Type B pancreatic cell (in vitro differentiated cells): ENCODE measurements at regions not wholly inside any gene's neighbourhood (a gene's known extent, or its start where the extent isn't known, plus 50 kb on each side); places are given as distances from the start of the nearest gene placed in this dataset.

ENCODE experiments used
- DNase-seq: peaks from one replicate; pipeline ENCODE4 v3.0.0; 2021; ENCODE audit warnings: mixed read lengths; ENCODE audit not compliant: unreplicated experiment; ENCODE audit errors: extremely low spot score
- H3K27ac Mint-ChIP-seq: 2 replicates; pipeline ENCODE4 v1.8.0; 2021; ENCODE audit warnings: mild to moderate bottlenecking, mixed read lengths
- H3K27me3 Mint-ChIP-seq: 2 replicates; pipeline ENCODE4 v1.8.0; 2021; ENCODE audit warnings: mixed read lengths
- H3K36me3 Mint-ChIP-seq: 2 replicates; pipeline ENCODE4 v1.8.0; 2021; ENCODE audit warnings: mixed read lengths
- H3K4me1 Mint-ChIP-seq: one replicate; pipeline ENCODE4 v1.8.0; 2021; ENCODE audit warnings: mixed read lengths; ENCODE audit not compliant: unreplicated experiment
- H3K4me3 Mint-ChIP-seq: 2 replicates; pipeline ENCODE4 v1.8.0; 2021; ENCODE audit warnings: mild to moderate bottlenecking, mixed read lengths
- H3K9me3 Mint-ChIP-seq: 2 replicates; pipeline ENCODE4 v1.8.0; 2021; ENCODE audit warnings: mixed read lengths
- CTCF ChIP-seq: fragments of 200-600 bp; sonication (generic); conservative IDR thresholded peaks from 2 replicates; pipeline ENCODE4 v1.5.0; 2021; ENCODE audit warnings: antibody characterized with exemption, mild to moderate bottlenecking

- DNase-seq = no peak
- H3K27me3 Mint-ChIP-seq = peaks cover 3% of the 10 kb centered on the region
- TF ChIP-seq CTCF = no peak
- H3K9me3 Mint-ChIP-seq = no peaks in the 10 kb centered on the region
- H3K36me3 Mint-ChIP-seq = no peaks in the 10 kb centered on the region
- H3K4me1 Mint-ChIP-seq = peaks cover 25% of the 10 kb centered on the region
- no peak overlapping the region for H3K27ac Mint-ChIP-seq
- no peak overlapping the region for H3K4me3 Mint-ChIP-seq
These were observed 176.0 kb upstream of the LINGO1 start for GRCh38 chr15:77808581-77809177.

GRCh38 chr15:77808075-77808474 lies 175.4 kb upstream of the LINGO1 start:
- no peak for DNase-seq
- H3K4me1 Mint-ChIP-seq = peaks cover 27% of the 10 kb centered on the region
- no peak overlapping the region for H3K27ac Mint-ChIP-seq
- H3K36me3 Mint-ChIP-seq = no peaks in the 10 kb centered on the region
- peaks cover 3% of the 10 kb centered on the region for H3K27me3 Mint-ChIP-seq
- TF ChIP-seq CTCF = no peak
- H3K9me3 Mint-ChIP-seq = no peaks in the 10 kb centered on the region
- H3K4me3 Mint-ChIP-seq = no peak overlapping the region

DNA sequence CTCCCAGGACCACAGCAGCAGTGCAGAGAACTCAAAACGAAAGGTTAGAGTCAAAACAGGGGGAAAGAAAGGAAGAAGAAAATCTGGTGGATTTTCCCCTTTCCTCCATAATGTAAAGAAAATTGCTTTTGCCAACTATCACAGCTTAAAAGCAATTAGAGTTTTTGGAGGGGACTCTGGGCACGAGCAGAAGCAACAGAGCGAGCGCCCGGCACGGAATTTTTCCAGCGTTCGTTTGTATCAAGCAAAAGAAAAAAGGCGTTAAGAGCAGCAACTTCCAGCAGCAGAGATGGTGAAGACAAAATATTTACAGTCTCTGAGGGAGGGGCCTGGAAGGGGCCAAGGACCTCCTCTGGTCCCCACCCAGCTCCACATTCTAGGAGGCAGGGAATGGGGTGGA lies 174.9 kb upstream of the LINGO1 start:
- H3K9me3 Mint-ChIP-seq = no peaks in the 10 kb centered on the region
- no peak overlapping the region for H3K27ac Mint-ChIP-seq
- no peak overlapping the region for H3K4me3 Mint-ChIP-seq
- DNase-seq = no peak
- H3K36me3 Mint-ChIP-seq = no peaks in the 10 kb centered on the region
- TF ChIP-seq CTCF = no peak
- peaks cover 3% of the 10 kb centered on the region for H3K27me3 Mint-ChIP-seq
- peaks cover 27% of the 10 kb centered on the region for H3K4me1 Mint-ChIP-seq

DNA sequence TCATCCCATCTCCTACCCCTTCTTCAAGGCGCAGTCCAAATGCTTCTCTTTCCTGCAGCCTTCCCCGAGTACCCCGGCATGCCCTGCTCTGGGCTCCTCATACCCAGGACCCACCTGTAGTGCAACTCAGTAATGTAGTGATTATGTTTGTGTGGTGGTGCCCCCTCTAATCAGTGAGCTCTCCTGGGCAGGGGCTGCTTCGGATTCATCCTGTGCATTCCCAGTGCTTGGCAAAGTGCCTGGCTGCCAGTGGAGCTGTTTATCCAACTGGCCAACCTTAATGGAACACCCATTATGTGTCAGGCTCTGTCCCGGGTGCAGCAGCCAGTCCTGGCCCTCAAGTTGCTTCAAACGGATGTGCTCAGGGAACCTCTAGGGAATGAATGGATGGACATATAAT lies 174.4 kb upstream of the LINGO1 start:
- Mint-ChIP-seq H3K9me3 (no peaks in the 10 kb centered on the region), H3K4me1 (peaks cover 25% of the 10 kb centered on the region), H3K36me3 (no peaks in the 10 kb centered on the region), H3K27ac (no peak overlapping the region), H3K4me3 (no peak overlapping the region), H3K27me3 (peaks cover 3% of the 10 kb centered on the region)
- no peak for TF ChIP-seq CTCF
- DNase-seq = no peak

DNA sequence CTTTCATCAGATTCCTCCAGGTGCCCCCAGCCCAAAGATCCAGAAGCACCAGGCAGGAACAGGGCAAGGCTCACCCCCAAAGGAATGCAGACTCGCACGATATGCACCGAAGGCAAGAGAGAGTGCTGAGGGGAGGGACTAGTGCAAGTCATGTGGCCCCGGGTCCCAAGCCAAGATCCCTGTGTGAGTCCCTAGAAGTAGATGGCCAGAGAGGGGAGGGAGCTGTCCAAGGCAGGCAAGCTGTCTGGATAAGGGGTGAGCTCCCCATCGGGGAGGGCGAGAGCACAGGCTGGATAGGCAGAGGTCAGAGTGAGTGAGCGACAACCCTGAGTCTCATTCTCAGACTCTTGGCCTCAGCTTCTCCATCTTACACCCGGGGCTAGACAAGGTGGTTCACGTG lies 171.5 kb upstream of the LINGO1 start:
- Mint-ChIP-seq H3K4me1 (peaks cover 18% of the 10 kb centered on the region), H3K4me3 (no peak overlapping the region), H3K36me3 (no peaks in the 10 kb centered on the region), H3K9me3 (no peaks in the 10 kb centered on the region), H3K27ac (peak overlapping the region; percentile 43), H3K27me3 (peaks cover 3% of the 10 kb centered on the region)
- TF ChIP-seq CTCF = no peak
- DNase-seq = no peak

DNA sequence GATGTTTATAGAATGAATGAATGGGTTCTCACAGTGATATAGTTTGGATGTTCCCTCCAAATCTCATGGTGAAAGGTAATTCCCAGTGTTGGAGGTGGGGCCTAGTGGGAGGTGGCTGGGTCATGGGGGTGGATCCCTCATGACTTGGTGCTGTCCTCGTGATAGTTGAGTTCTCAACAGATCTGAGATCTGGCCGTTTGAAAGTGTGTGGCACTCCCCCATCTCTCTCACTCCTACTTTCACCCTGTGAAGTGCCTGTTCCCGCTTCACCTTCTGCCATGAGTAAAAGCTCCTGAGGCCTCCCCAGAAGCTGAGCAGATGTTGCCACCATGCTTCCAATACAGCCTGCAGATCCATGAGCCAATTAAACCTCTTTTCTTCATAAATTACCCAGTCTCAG lies 170.8 kb upstream of the LINGO1 start:
- Mint-ChIP-seq H3K27ac (peak overlapping the region; percentile 43), H3K4me1 (peaks cover 18% of the 10 kb centered on the region)

More for the DNA sequence above, 170.8 kb upstream of the LINGO1 start:
- Mint-ChIP-seq H3K36me3 (no peaks in the 10 kb centered on the region), H3K9me3 (no peaks in the 10 kb centered on the region), H3K4me3 (no peak overlapping the region), H3K27me3 (peaks cover 3% of the 10 kb centered on the region)
- TF ChIP-seq CTCF = no peak
- no peak for DNase-seq
